WTC11 (cell line): ENCODE measurements at regions not wholly inside any gene's neighbourhood (a gene's known extent, or its start where the extent isn't known, plus 50 kb on each side); places are given as distances from the start of the nearest gene placed in this dataset.

Experiments
- ATAC-seq: fragments of 200-7000 bp; cut with Tn5 transposase; 2 replicates; pipeline ENCODE4 v1.10.0; 2021; ENCODE audit warnings: mild to moderate bottlenecking, moderate library complexity
- CTCF ChIA-PET: fragments of 300-600 bp; sonication (Branson Sonifier 250); formaldehyde crosslinking; loops from one replicate; lab custom pipeline; 2021; ENCODE audit warnings: antibody characterized with exemption; lab: Charles Lee
- POLR2A ChIA-PET: fragments of 350-600 bp; sonication (Branson Sonifier 250); formaldehyde crosslinking; loops from one replicate; lab custom pipeline; 2021; ENCODE audit warnings: antibody characterized with exemption; lab: Charles Lee
- DNase-seq: peaks from one replicate; pipeline ENCODE4 v3.0.0; 2021; ENCODE audit warnings: low spot score
- H3K27ac Mint-ChIP-seq: 2 replicates; pipeline ENCODE4 v1.8.0; 2021; ENCODE audit warnings: mixed read lengths
- H3K27me3 Mint-ChIP-seq: 2 replicates; pipeline ENCODE4 v1.8.0; 2021; ENCODE audit warnings: low read depth, mild to moderate bottlenecking, moderate library complexity, mixed read lengths
- H3K36me3 Mint-ChIP-seq: 2 replicates; pipeline ENCODE4 v1.8.0; 2021; ENCODE audit warnings: mixed read lengths
- H3K4me1 Mint-ChIP-seq: 2 replicates; pipeline ENCODE4 v1.8.0; 2022; ENCODE audit warnings: mixed read lengths
- H3K4me3 Mint-ChIP-seq: 2 replicates; pipeline ENCODE4 v1.8.0; 2021; ENCODE audit warnings: mild to moderate bottlenecking, moderate library complexity, mixed read lengths
- H3K9me3 Mint-ChIP-seq: 2 replicates; pipeline ENCODE4 v1.8.0; 2021; ENCODE audit warnings: mixed read lengths
- CBFB ChIP-seq: sonication (generic); formaldehyde crosslinking; IDR thresholded peaks from 2 replicates; pipeline ENCODE4 v1.8.1; 2022; ENCODE audit warnings: mild to moderate bottlenecking, low read depth, missing genetic modification reagents
- ETV6 ChIP-seq: sonication (generic); formaldehyde crosslinking; IDR thresholded peaks from 2 replicates; pipeline ENCODE4 v1.8.1; 2022; ENCODE audit warnings: mild to moderate bottlenecking, missing genetic modification reagents
- JUN ChIP-seq: sonication (generic); formaldehyde crosslinking; IDR thresholded peaks from 2 replicates; pipeline ENCODE4 v1.8.0; 2023; ENCODE audit warnings: mild to moderate bottlenecking, missing genetic modification reagents
- NFATC4 ChIP-seq: fragments of 250-450 bp; sonication (Bioruptor Pico); IDR thresholded peaks from 2 replicates; pipeline ENCODE4 v1.9.0; 2021; ENCODE audit warnings: mild to moderate bottlenecking
- NR2C2 ChIP-seq: sonication (generic); formaldehyde crosslinking; IDR thresholded peaks from 2 replicates; pipeline ENCODE4 v1.8.0; 2022; ENCODE audit warnings: mild to moderate bottlenecking, missing genetic modification reagents
- PRRX2 ChIP-seq: fragments of 250-450 bp; sonication (Bioruptor Pico); IDR thresholded peaks from 2 replicates; pipeline ENCODE4 v1.8.0; 2021; ENCODE audit warnings: mild to moderate bottlenecking
- RORB ChIP-seq: fragments of 250-450 bp; sonication (Bioruptor Pico); IDR thresholded peaks from 2 replicates; pipeline ENCODE4 v1.9.0; 2021; ENCODE audit warnings: mild to moderate bottlenecking
- SP1 ChIP-seq: sonication (generic); formaldehyde crosslinking; conservative IDR thresholded peaks from 2 replicates; pipeline ENCODE4 v1.8.1; 2022; ENCODE audit warnings: missing genetic modification reagents
- TEAD1 ChIP-seq: sonication (generic); formaldehyde crosslinking; IDR thresholded peaks from 2 replicates; pipeline ENCODE4 v1.8.0; 2022; ENCODE audit warnings: mild to moderate bottlenecking, missing genetic modification reagents
- ZNF317 ChIP-seq: sonication (generic); formaldehyde crosslinking; IDR thresholded peaks from 2 replicates; pipeline ENCODE4 v1.8.1; 2023; ENCODE audit warnings: low read depth, mild to moderate bottlenecking, moderate library complexity, missing genetic modification reagents, borderline replicate concordance
- TF ChIP-seq, protein P1 (sequence below): sonication (generic); formaldehyde crosslinking; IDR thresholded peaks from 2 replicates; pipeline ENCODE4 v1.8.1; 2023; ENCODE audit warnings: mild to moderate bottlenecking, missing genetic modification reagents, borderline replicate concordance
- TF ChIP-seq, protein P2 (sequence below): sonication (generic); formaldehyde crosslinking; IDR thresholded peaks from 2 replicates; pipeline ENCODE4 v1.8.1; 2023; ENCODE audit warnings: mild to moderate bottlenecking, moderate library complexity, missing genetic modification reagents
- TF ChIP-seq, protein P3 (sequence below): fragments of 250-450 bp; sonication (Bioruptor Pico); IDR thresholded peaks from 2 replicates; pipeline ENCODE4 v1.9.0; 2021; ENCODE audit warnings: mild to moderate bottlenecking, borderline replicate concordance
- TF ChIP-seq, protein P4 (sequence below): sonication (generic); formaldehyde crosslinking; IDR thresholded peaks from 2 replicates; pipeline ENCODE4 v1.8.1; 2022; ENCODE audit warnings: missing genetic modification reagents, borderline replicate concordance

DNA sequence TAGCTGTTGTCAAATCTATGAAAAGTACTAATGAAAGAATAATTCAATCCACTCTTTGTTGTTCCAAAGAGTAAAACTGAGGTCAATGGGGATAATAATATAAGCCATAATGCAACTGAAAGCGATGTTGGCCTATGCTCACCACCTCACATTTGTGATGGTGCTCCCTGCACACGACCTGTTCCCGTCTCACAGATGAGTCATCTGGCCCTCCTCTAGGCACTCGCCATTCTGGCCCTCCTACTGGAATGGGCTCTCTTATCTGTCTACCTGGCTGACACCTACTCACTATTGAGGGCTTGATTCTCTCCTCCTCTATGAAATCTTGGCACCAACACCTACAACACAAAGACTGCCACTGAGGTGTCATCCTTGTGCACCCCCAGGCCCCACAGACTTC, 585.9 kb upstream of the ID2 start:
- no peak for DNase-seq
- Mint-ChIP-seq H3K27ac (no peak overlapping the region), H3K36me3 (no peaks in the 10 kb centered on the region)
- CTCF ChIA-PET, result no interaction called here
- TF ChIP-seq CBFB (CRISPR knock-in tag) (no peak), JUN (CRISPR knock-in tag) (no peak), ZNF317 (no peak), TEAD1 (no peak), NR2C2 (no peak)
- TF ChIP-seq, protein P1, sequence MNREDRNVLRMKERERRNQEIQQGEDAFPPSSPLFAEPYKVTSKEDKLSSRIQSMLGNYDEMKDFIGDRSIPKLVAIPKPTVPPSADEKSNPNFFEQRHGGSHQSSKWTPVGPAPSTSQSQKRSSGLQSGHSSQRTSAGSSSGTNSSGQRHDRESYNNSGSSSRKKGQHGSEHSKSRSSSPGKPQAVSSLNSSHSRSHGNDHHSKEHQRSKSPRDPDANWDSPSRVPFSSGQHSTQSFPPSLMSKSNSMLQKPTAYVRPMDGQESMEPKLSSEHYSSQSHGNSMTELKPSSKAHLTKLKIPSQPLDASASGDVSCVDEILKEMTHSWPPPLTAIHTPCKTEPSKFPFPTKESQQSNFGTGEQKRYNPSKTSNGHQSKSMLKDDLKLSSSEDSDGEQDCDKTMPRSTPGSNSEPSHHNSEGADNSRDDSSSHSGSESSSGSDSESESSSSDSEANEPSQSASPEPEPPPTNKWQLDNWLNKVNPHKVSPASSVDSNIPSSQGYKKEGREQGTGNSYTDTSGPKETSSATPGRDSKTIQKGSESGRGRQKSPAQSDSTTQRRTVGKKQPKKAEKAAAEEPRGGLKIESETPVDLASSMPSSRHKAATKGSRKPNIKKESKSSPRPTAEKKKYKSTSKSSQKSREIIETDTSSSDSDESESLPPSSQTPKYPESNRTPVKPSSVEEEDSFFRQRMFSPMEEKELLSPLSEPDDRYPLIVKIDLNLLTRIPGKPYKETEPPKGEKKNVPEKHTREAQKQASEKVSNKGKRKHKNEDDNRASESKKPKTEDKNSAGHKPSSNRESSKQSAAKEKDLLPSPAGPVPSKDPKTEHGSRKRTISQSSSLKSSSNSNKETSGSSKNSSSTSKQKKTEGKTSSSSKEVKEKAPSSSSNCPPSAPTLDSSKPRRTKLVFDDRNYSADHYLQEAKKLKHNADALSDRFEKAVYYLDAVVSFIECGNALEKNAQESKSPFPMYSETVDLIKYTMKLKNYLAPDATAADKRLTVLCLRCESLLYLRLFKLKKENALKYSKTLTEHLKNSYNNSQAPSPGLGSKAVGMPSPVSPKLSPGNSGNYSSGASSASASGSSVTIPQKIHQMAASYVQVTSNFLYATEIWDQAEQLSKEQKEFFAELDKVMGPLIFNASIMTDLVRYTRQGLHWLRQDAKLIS (CRISPR knock-in tag), result no peak
- TF ChIP-seq, all 79 proteins: peak for 0
- no peaks in the 10 kb centered on the region for H3K27me3 Mint-ChIP-seq
- peaks cover 8% of the 10 kb centered on the region for H3K9me3 Mint-ChIP-seq
- H3K4me1 Mint-ChIP-seq, result peaks cover 6% of the 10 kb centered on the region; the same call in 1 of the 2 replicates
- H3K4me3 Mint-ChIP-seq, result no peak overlapping the region
- POLR2A ChIA-PET, result interaction anchor here (0.9 kb wide), 1 partner anchor 37 kb away, joined by 3 read pairs; no protein-coding TSS in a partner anchor
- ATAC-seq, result no peak

DNA sequence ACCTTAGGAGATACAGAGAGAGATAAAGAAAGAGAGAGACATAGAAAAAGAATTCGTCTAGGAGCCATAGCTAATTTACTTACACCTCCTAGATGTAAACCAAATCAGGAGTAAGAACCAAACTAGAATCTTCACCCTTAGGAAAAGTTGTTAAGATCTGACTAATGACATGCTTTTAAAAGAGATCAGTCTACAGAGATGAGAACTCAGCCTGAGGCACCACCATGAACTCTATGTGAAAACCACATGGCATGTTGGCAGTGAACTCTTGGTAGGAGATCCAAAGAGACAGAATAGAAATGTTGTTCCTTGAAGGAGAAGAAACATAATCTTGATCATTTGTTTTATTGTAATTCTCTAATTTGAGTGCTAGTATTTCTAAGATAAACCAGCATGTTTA, 585.4 kb upstream of the ID2 start:
- POLR2A ChIA-PET, result interaction anchor here (0.9 kb wide), 1 partner anchor 36 kb away, joined by 3 read pairs; no protein-coding TSS in a partner anchor
- no peak overlapping the region for H3K4me3 Mint-ChIP-seq
- H3K9me3 Mint-ChIP-seq, result peaks cover 8% of the 10 kb centered on the region
- no peak overlapping the region for H3K27ac Mint-ChIP-seq
- no peak for DNase-seq
- peaks cover 6% of the 10 kb centered on the region; the same call in 1 of the 2 replicates for H3K4me1 Mint-ChIP-seq
- no peak for TF ChIP-seq PRRX2 (CRISPR knock-in tag)
- no peak for TF ChIP-seq RORB (CRISPR knock-in tag)
- TF ChIP-seq, protein P2, sequence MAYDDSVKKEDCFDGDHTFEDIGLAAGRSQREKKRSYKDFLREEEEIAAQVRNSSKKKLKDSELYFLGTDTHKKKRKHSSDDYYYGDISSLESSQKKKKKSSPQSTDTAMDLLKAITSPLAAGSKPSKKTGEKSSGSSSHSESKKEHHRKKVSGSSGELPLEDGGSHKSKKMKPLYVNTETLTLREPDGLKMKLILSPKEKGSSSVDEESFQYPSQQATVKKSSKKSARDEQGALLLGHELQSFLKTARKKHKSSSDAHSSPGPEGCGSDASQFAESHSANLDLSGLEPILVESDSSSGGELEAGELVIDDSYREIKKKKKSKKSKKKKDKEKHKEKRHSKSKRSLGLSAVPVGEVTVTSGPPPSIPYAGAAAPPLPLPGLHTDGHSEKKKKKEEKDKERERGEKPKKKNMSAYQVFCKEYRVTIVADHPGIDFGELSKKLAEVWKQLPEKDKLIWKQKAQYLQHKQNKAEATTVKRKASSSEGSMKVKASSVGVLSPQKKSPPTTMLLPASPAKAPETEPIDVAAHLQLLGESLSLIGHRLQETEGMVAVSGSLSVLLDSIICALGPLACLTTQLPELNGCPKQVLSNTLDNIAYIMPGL (CRISPR knock-in tag), result no peak
- no peak for TF ChIP-seq NFATC4 (CRISPR knock-in tag)
- TF ChIP-seq CBFB (CRISPR knock-in tag), result no peak
- TF ChIP-seq, all 79 proteins: peak for 0
- Mint-ChIP-seq H3K36me3 (no peaks in the 10 kb centered on the region), H3K27me3 (no peaks in the 10 kb centered on the region)
- ATAC-seq, result no peak
- CTCF ChIA-PET, result no interaction called here

DNA sequence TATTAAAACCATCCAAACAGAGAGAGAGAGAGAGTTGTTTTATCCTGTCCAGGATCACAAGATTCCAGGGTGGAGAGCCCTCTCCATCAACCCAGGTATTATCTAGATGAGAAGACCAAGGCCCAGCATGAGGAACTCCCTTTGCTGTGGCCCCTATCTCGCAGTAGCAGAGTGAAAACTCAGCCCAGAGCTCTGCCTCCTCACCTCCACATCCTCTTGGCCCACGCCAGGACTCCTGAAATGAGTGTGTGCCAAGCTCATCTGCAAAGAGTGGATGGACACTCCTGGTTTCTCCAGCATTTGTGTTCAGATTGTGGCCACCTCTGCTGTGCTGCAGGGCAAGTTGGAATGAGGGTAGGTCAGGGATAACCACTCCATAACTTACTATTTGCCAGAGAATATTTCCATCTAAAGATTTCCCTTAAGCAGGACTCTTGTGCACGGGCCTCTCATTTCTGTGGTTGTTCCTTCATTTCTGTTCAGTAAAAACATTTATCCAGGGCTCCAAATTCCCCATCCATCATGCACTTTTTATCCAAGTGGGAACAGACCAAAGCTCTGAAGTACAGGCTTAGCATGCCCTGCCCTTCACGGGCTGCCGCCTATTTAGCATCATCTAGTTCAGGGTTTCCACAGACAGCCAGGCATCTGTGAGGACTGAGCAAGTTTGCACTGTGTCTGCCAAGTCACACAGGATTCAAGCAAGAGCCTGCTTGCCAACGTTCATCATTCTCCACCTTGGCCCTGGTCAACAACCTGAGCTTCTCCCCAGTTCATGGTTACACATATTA, 583.2 kb upstream of the ID2 start:
- CTCF ChIA-PET, result no interaction called here
- ATAC-seq (no peak), DNase-seq (no peak)
- no peak overlapping the region for H3K4me3 Mint-ChIP-seq
- H3K36me3 Mint-ChIP-seq, result no peaks in the 10 kb centered on the region
- H3K27me3 Mint-ChIP-seq, result no peaks in the 10 kb centered on the region
- peaks cover 8% of the 10 kb centered on the region for H3K9me3 Mint-ChIP-seq
- POLR2A ChIA-PET, result no interaction called here
- H3K27ac Mint-ChIP-seq, result no peak overlapping the region
- H3K4me1 Mint-ChIP-seq, result peaks cover 6% of the 10 kb centered on the region; the same call in 1 of the 2 replicates
- TF ChIP-seq, protein P3, sequence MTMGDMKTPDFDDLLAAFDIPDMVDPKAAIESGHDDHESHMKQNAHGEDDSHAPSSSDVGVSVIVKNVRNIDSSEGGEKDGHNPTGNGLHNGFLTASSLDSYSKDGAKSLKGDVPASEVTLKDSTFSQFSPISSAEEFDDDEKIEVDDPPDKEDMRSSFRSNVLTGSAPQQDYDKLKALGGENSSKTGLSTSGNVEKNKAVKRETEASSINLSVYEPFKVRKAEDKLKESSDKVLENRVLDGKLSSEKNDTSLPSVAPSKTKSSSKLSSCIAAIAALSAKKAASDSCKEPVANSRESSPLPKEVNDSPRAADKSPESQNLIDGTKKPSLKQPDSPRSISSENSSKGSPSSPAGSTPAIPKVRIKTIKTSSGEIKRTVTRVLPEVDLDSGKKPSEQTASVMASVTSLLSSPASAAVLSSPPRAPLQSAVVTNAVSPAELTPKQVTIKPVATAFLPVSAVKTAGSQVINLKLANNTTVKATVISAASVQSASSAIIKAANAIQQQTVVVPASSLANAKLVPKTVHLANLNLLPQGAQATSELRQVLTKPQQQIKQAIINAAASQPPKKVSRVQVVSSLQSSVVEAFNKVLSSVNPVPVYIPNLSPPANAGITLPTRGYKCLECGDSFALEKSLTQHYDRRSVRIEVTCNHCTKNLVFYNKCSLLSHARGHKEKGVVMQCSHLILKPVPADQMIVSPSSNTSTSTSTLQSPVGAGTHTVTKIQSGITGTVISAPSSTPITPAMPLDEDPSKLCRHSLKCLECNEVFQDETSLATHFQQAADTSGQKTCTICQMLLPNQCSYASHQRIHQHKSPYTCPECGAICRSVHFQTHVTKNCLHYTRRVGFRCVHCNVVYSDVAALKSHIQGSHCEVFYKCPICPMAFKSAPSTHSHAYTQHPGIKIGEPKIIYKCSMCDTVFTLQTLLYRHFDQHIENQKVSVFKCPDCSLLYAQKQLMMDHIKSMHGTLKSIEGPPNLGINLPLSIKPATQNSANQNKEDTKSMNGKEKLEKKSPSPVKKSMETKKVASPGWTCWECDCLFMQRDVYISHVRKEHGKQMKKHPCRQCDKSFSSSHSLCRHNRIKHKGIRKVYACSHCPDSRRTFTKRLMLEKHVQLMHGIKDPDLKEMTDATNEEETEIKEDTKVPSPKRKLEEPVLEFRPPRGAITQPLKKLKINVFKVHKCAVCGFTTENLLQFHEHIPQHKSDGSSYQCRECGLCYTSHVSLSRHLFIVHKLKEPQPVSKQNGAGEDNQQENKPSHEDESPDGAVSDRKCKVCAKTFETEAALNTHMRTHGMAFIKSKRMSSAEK (CRISPR knock-in tag), result no peak
- TF ChIP-seq, protein P4, sequence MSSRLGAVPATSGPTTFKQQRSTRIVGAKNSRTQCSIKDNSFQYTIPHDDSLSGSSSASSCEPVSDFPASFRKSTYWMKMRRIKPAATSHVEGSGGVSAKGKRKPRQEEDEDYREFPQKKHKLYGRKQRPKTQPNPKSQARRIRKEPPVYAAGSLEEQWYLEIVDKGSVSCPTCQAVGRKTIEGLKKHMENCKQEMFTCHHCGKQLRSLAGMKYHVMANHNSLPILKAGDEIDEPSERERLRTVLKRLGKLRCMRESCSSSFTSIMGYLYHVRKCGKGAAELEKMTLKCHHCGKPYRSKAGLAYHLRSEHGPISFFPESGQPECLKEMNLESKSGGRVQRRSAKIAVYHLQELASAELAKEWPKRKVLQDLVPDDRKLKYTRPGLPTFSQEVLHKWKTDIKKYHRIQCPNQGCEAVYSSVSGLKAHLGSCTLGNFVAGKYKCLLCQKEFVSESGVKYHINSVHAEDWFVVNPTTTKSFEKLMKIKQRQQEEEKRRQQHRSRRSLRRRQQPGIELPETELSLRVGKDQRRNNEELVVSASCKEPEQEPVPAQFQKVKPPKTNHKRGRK (CRISPR knock-in tag), result no peak
- no peak for TF ChIP-seq ETV6 (CRISPR knock-in tag)
- no peak for TF ChIP-seq SP1
- TF ChIP-seq, protein P1 (CRISPR knock-in tag), result no peak
